Neuronal stem cell (in vitro differentiated cells): ENCODE measurements at regions not wholly inside any gene's neighbourhood (a gene's known extent, or its start where the extent isn't known, plus 50 kb on each side); places are given as distances from the start of the nearest gene placed in this dataset.

Source experiments
- DNase-seq: peaks from one replicate; pipeline ENCODE4 v3.0.0-alpha.2; 2013; ENCODE audit warnings: low spot score
- H2AFZ ChIP-seq: one replicate; pipeline ENCODE4 v1.6.1; 2013; ENCODE audit warnings: mild to moderate bottlenecking, low read length, inconsistent platforms
- H2AK5ac ChIP-seq: 2 replicates; pipeline ENCODE4 v1.6.1; 2013; ENCODE audit warnings: low read depth, mild to moderate bottlenecking, inconsistent platforms, low read length, moderate library complexity, mixed read lengths
- H2BK120ac ChIP-seq: 2 replicates; pipeline ENCODE4 v1.6.1; 2013; ENCODE audit warnings: low read depth, mild to moderate bottlenecking, inconsistent platforms, low read length, moderate library complexity, mixed read lengths
- H2BK12ac ChIP-seq: one replicate; pipeline ENCODE4 v1.6.1; 2013; ENCODE audit warnings: low read length, inconsistent platforms
- H2BK15ac ChIP-seq: 2 replicates; pipeline ENCODE4 v1.6.1; 2013; ENCODE audit warnings: mild to moderate bottlenecking, low read length, inconsistent platforms, mixed read lengths
- H2BK5ac ChIP-seq: one replicate; pipeline ENCODE4 v1.6.1; 2013; ENCODE audit warnings: inconsistent platforms, mild to moderate bottlenecking, low read length, moderate library complexity
- H3K14ac ChIP-seq: one replicate; pipeline ENCODE4 v1.6.1; 2013; ENCODE audit warnings: low read length, inconsistent platforms
- H3K18ac ChIP-seq: 2 replicates; pipeline ENCODE4 v1.6.1; 2013; ENCODE audit warnings: low read length, inconsistent platforms
- H3K23ac ChIP-seq: 2 replicates; pipeline ENCODE4 v1.6.1; 2013; ENCODE audit warnings: low read depth, mild to moderate bottlenecking, mixed read lengths, low read length, inconsistent platforms; ENCODE audit not compliant: poor library complexity
- H3K27ac ChIP-seq: replicated peaks from 3 replicates; pipeline ENCODE4 v1.5.1; 2013; ENCODE audit warnings: low read length, inconsistent platforms
- H3K27me3 ChIP-seq, 3 experiments: 2 replicates each; pipeline ENCODE4 v1.6.1; 2013; ENCODE audit warnings: low read length in 3 of 3, mild to moderate bottlenecking in 2 of 3, inconsistent platforms in 1 of 3, low read depth in 1 of 3, mixed read lengths in 1 of 3, moderate library complexity in 1 of 3; ENCODE audit not compliant: control insufficient read depth in 3 of 3, insufficient read depth in 3 of 3
- H3K36me3 ChIP-seq, 2 donors: replicated peaks in 1 of 2; 2 replicates each; pipeline ENCODE4 v1.6.1; 2013; ENCODE audit warnings: low read length in 2 of 2; ENCODE audit not compliant: control insufficient read depth in 2 of 2, insufficient read depth in 2 of 2
- H3K4ac ChIP-seq: 2 replicates; pipeline ENCODE4 v1.6.1; 2013; ENCODE audit warnings: inconsistent platforms, mild to moderate bottlenecking, low read length, moderate library complexity
- H3K4me1 ChIP-seq, 2 donors: 1 replicate in 1 of 2; 2 replicates in 1 of 2; pipeline ENCODE4 v1.6.1; 2013; ENCODE audit warnings: low read length in 2 of 2, low read depth in 1 of 2; ENCODE audit not compliant: control insufficient read depth in 2 of 2, insufficient read depth in 1 of 2
- H3K4me2 ChIP-seq: one replicate; pipeline ENCODE4 v1.6.1; 2013; ENCODE audit warnings: mild to moderate bottlenecking, low read length, inconsistent platforms; ENCODE audit not compliant: insufficient read depth, poor library complexity, severe bottlenecking
- H3K4me3 ChIP-seq, 2 donors: 2 replicates each; pipeline ENCODE4 v1.5.1; 2013; ENCODE audit warnings: low read length in 2 of 2, mild to moderate bottlenecking in 2 of 2, inconsistent platforms in 1 of 2, moderate library complexity in 1 of 2
- H3K79me1 ChIP-seq: one replicate; pipeline ENCODE4 v1.6.1; 2013; ENCODE audit warnings: low read depth, mild to moderate bottlenecking, inconsistent platforms, low read length, moderate library complexity
- H3K9ac ChIP-seq: one replicate; pipeline ENCODE4 v1.6.1; 2013; ENCODE audit warnings: mild to moderate bottlenecking, low read depth, low read length, inconsistent platforms; ENCODE audit not compliant: poor library complexity
- H3K9me3 ChIP-seq, 2 donors: replicated peaks in 1 of 2; 2 replicates each; pipeline versions ENCODE3 to v1.6.1; 2013; ENCODE audit warnings: low read length in 2 of 2, mild to moderate bottlenecking in 2 of 2, inconsistent platforms in 1 of 2, low read depth in 1 of 2, mixed read lengths in 1 of 2, moderate library complexity in 1 of 2; ENCODE audit not compliant: control insufficient read depth in 2 of 2, insufficient read depth in 1 of 2
- H4K8ac ChIP-seq: one replicate; pipeline ENCODE4 v1.6.1; 2013; ENCODE audit warnings: low read depth, mild to moderate bottlenecking, inconsistent platforms, low read length, moderate library complexity
- H4K91ac ChIP-seq: one replicate; pipeline ENCODE4 v1.6.1; 2013; ENCODE audit warnings: low read length, low read depth, mild to moderate bottlenecking, inconsistent platforms; ENCODE audit not compliant: poor library complexity
- WGBS, 2 donors: extraction: QIAGEN DNeasy Blood & Tissue Kit; methylation state at CpG; one replicate each; pipeline ENCODE4 v1.1.7; 2013; ENCODE audit warnings: missing lambda C conversion rate in 2 of 2, mixed read lengths in 1 of 2; ENCODE audit not compliant: insufficient read length in 2 of 2, insufficient replicate concordance in 1 of 2; ENCODE audit errors: extremely low coverage in 2 of 2; 5-methylcytosine and 5-hydroxymethylcytosine counted together

GRCh38 chr2:215775106-215775505, 238.2 kb downstream of the MREG start:
- H3K23ac ChIP-seq, result no peak overlapping the region
- H4K91ac ChIP-seq, result no peak overlapping the region
- no peak overlapping the region for H4K8ac ChIP-seq
- no peak overlapping the region for H3K18ac ChIP-seq
- H3K4me3 ChIP-seq, result no peak overlapping the region
- H3K27ac ChIP-seq, result no peak overlapping the region
- no peak overlapping the region for H3K4ac ChIP-seq
- no peaks in the 10 kb centered on the region for H3K36me3 ChIP-seq
- peaks cover 16 to 31% of the 10 kb centered on the region in 2 donors for H3K4me1 ChIP-seq
- no CpG with 5 or more reads among the region's 4 CpGs for WGBS, 2 donors
- DNase-seq, result no peak
- no peak overlapping the region for H2BK12ac ChIP-seq
- H3K9me3 ChIP-seq, result no peaks in the 10 kb centered on the region
- no peaks in the 10 kb centered on the region for H3K27me3 ChIP-seq
- no peak overlapping the region for H2AK5ac ChIP-seq
- H3K4me2 ChIP-seq, result no peak overlapping the region
- H2BK120ac ChIP-seq, result no peak overlapping the region
- no peak overlapping the region for H2BK15ac ChIP-seq
- H3K14ac ChIP-seq, result no peak overlapping the region
- no peak overlapping the region for H2AFZ ChIP-seq
- H3K9ac ChIP-seq, result no peak overlapping the region
- no peak overlapping the region for H2BK5ac ChIP-seq
- H3K79me1 ChIP-seq, result no peaks in the 10 kb centered on the region

- WGBS, 2 donors, result no CpG with 5 or more reads among the region's 2 CpGs
- Histone ChIP-seq H2BK15ac (no peak overlapping the region), H2AFZ (peak overlapping the region; percentile 8), H3K79me1 (no peaks in the 10 kb centered on the region), H3K4me2 (no peak overlapping the region), H3K9me3 (no peaks in the 10 kb centered on the region), H2BK5ac (no peak overlapping the region), H3K27ac (no peak overlapping the region), H3K9ac (no peak overlapping the region), H3K18ac (peak overlapping the region; percentile 49), H2BK120ac (no peak overlapping the region), H3K36me3 (no peaks in the 10 kb centered on the region), H3K4me3 (no peak overlapping the region), H3K27me3 (no peaks in the 10 kb centered on the region), H3K4me1 (peaks cover 16 to 31% of the 10 kb centered on the region in 2 donors), H2AK5ac (no peak overlapping the region), H2BK12ac (no peak overlapping the region), H3K4ac (no peak overlapping the region), H4K8ac (no peak overlapping the region), H3K14ac (no peak overlapping the region), H4K91ac (no peak overlapping the region), H3K23ac (no peak overlapping the region)
- no peak for DNase-seq
Measured at GRCh38 chr2:215773728-215774127, 239.6 kb downstream of the MREG start.

GRCh38 chr2:215772634-215773563, 240.5 kb downstream of the MREG start:
- Histone ChIP-seq H3K79me1 (no peaks in the 10 kb centered on the region), H3K18ac (no peak overlapping the region), H3K36me3 (no peaks in the 10 kb centered on the region), H3K9me3 (peaks cover under 1 to 4% of the 10 kb centered on the region in 2 donors), H2BK5ac (no peak overlapping the region), H3K9ac (no peak overlapping the region), H3K4ac (no peak overlapping the region), H3K23ac (no peak overlapping the region), H2AK5ac (no peak overlapping the region), H2BK120ac (no peak overlapping the region), H3K4me1 (peaks cover 16 to 31% of the 10 kb centered on the region in 2 donors), H3K14ac (no peak overlapping the region), H3K27me3 (no peaks in the 10 kb centered on the region), H2BK15ac (no peak overlapping the region), H3K4me2 (no peak overlapping the region), H3K4me3 (no peak overlapping the region), H3K27ac (peak overlapping the region; percentile 27), H2BK12ac (no peak overlapping the region), H2AFZ (no peak overlapping the region), H4K8ac (no peak overlapping the region), H4K91ac (no peak overlapping the region)
- WGBS, 2 donors, result no CpG with 5 or more reads among the region's 5 CpGs
- no peak for DNase-seq

GRCh38 chr2:215772003-215772402, 241.3 kb downstream of the MREG start:
- WGBS, 2 donors, result no CpG with 5 or more reads among the region's 1 CpG

More at GRCh38 chr2:215772003-215772402, 241.3 kb downstream of the MREG start:
- H3K9me3 ChIP-seq, result peaks cover 1 to 6% of the 10 kb centered on the region in 2 donors
- no peaks in the 10 kb centered on the region for H3K36me3 ChIP-seq
- no peak overlapping the region for H2BK120ac ChIP-seq
- no peaks in the 10 kb centered on the region for H3K27me3 ChIP-seq
- no peak overlapping the region for H2BK5ac ChIP-seq
- no peak overlapping the region for H4K91ac ChIP-seq
- H3K4me1 ChIP-seq, result peaks cover 16 to 31% of the 10 kb centered on the region in 2 donors
- no peak overlapping the region for H2BK15ac ChIP-seq
- no peak overlapping the region for H4K8ac ChIP-seq
- H2AFZ ChIP-seq, result peak overlapping the region; percentile 53
- no peak for DNase-seq
- no peak overlapping the region for H3K18ac ChIP-seq
- H2BK12ac ChIP-seq, result no peak overlapping the region
- peak overlapping the region; percentile 36 for H3K4me2 ChIP-seq
- H3K4me3 ChIP-seq, result no peak overlapping the region
- H3K27ac ChIP-seq, result peak overlapping the region; percentile 82
- no peak overlapping the region for H3K4ac ChIP-seq
- no peak overlapping the region for H3K9ac ChIP-seq
- no peak overlapping the region for H3K14ac ChIP-seq
- no peak overlapping the region for H3K23ac ChIP-seq
- H2AK5ac ChIP-seq, result no peak overlapping the region
- H3K79me1 ChIP-seq, result no peaks in the 10 kb centered on the region
